ENCODE measurements at regions not wholly inside any gene's neighbourhood (a gene's known extent, or its start where the extent isn't known, plus 50 kb on each side); places are given as distances from the start of the nearest gene placed in this dataset.

- no peak for ATAC-seq
- intact Hi-C loops (cut with micrococcal nuclease), result no loop called here
These were observed 458.1 kb downstream of the BCL11A start for GRCh38 chr2:60095202-60095815.

DNA sequence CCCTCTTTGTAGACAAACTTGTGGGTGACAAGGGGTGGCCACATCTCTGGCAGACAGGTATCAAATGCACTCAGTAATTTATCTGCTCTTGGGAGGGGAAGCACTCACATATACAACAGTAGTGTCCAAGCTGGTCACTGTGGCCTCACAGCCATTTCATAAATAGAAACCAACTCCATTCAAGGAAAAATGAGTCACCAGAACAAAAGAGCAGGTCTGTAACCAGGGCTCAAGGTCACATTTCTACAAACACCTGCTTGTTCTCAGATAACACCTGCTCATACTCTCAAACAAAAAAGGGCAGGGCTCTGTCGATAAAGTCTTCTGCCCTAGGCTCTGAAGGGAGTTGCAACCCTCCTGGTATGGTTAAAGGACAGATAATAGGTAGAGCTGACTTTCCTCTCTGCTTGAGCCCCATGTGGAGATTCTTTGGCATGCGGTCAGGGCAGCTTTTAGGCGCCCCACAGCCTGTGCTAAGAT lies 459.0 kb downstream of the BCL11A start:
- CTCF ChIA-PET, result no interaction called here
- intact Hi-C loops (cut with micrococcal nuclease), result no loop called here

More at GRCh38 chr2:60095202-60095815, 458.1 kb downstream of the BCL11A start:
- Histone ChIP-seq H3K9me3 (ENCODE audit: control insufficient read depth in 2 of 3, low read length in 3 of 3) (no peaks in the 10 kb centered on the region), H3K27ac (ENCODE audit: low read depth, low read length) (no peak overlapping the region), H3K4me3 (ENCODE audit: low read length) (no peak overlapping the region), H3K36me3 (ENCODE audit: control insufficient read depth in 2 of 3, insufficient read depth in 3 of 3, low read length in 3 of 3) (no peaks in the 10 kb centered on the region), H3K27me3 (ENCODE audit: control insufficient read depth in 2 of 2, insufficient read depth in 2 of 2, low read length in 2 of 2) (no peaks in the 10 kb centered on the region), H3K4me1 (ENCODE audit: control insufficient read depth in 2 of 2, insufficient read depth in 2 of 2, low read length in 2 of 2) (no peaks in the 10 kb centered on the region)
- Mint-ChIP-seq H3K9me3 (peaks cover 0 to 2% (median 0%) of the 10 kb centered on the region in 11 donors), H3K27me3 (peaks cover 0 to 30% (median 10%) of the 10 kb centered on the region in 5 donors), H3K27ac (no peak overlapping the region), H3K4me3 (no peak overlapping the region), H3K36me3 (no peaks in the 10 kb centered on the region), H3K4me1 (no peaks in the 10 kb centered on the region)
- DNase-seq, result no peak
- CTCF ChIA-PET, result no interaction called here
- POLR2A ChIA-PET, result no interaction called here

DNA sequence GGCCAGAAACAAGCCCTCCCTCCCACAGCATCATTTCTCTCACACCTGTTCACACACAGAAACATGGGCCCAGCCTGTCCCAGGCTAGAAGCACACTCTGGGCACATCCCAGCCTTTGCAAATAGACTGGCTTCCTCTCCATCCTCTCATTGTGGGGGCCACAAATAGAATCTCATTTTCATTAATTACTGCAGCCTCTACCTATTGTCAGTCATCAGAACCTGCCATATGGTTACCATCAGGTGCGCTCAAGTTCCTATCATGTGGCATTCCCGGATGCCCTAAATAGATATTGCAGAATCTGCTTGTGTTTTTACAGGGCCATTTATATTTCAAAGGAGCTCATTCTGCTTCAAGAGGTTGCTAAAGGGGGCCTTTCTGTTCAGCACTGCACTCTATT lies 460.7 kb downstream of the BCL11A start:
- peaks cover 0 to 2% (median 0%) of the 10 kb centered on the region in 11 donors for H3K9me3 Mint-ChIP-seq
- Histone ChIP-seq H3K4me3 (ENCODE audit: low read length) (no peak overlapping the region), H3K9me3 (ENCODE audit: control insufficient read depth in 2 of 3, low read length in 3 of 3) (no peaks in the 10 kb centered on the region), H3K27ac (ENCODE audit: low read depth, low read length) (no peak overlapping the region), H3K4me1 (ENCODE audit: control insufficient read depth in 2 of 2, insufficient read depth in 2 of 2, low read length in 2 of 2) (no peaks in the 10 kb centered on the region), H3K27me3 (ENCODE audit: control insufficient read depth in 2 of 2, insufficient read depth in 2 of 2, low read length in 2 of 2) (no peaks in the 10 kb centered on the region), H3K36me3 (ENCODE audit: control insufficient read depth in 2 of 3, insufficient read depth in 3 of 3, low read length in 3 of 3) (no peaks in the 10 kb centered on the region)
- peaks cover 0 to 12% (median 5%) of the 10 kb centered on the region in 5 donors for H3K27me3 Mint-ChIP-seq
- POLR2A ChIA-PET, result no interaction called here
- H3K36me3 Mint-ChIP-seq, result no peaks in the 10 kb centered on the region
- no peaks in the 10 kb centered on the region for H3K4me1 Mint-ChIP-seq
- ATAC-seq, result no peak
- intact Hi-C loops (cut with micrococcal nuclease), result no loop called here
- DNase-seq, result no peak
- H3K4me3 Mint-ChIP-seq, result no peak overlapping the region
- H3K27ac Mint-ChIP-seq, result no peak overlapping the region
- CTCF ChIA-PET, result no interaction called here

More for the DNA sequence above, 459.0 kb downstream of the BCL11A start:
- Mint-ChIP-seq H3K4me1 (no peaks in the 10 kb centered on the region), H3K36me3 (no peaks in the 10 kb centered on the region), H3K27me3 (peaks cover 0 to 25% (median 10%) of the 10 kb centered on the region in 5 donors), H3K4me3 (no peak overlapping the region), H3K27ac (no peak overlapping the region), H3K9me3 (peaks cover 0 to 2% (median 0%) of the 10 kb centered on the region in 11 donors)
- no peak for DNase-seq
- no peaks in the 10 kb centered on the region for H3K36me3 ChIP-seq (ENCODE audit: control insufficient read depth in 2 of 3, insufficient read depth in 3 of 3, low read length in 3 of 3)
- no peaks in the 10 kb centered on the region for H3K27me3 ChIP-seq (ENCODE audit: control insufficient read depth in 2 of 2, insufficient read depth in 2 of 2, low read length in 2 of 2)
- POLR2A ChIA-PET, result no interaction called here
- H3K9me3 ChIP-seq (ENCODE audit: control insufficient read depth in 2 of 3, low read length in 3 of 3), result no peaks in the 10 kb centered on the region
- no peak overlapping the region for H3K27ac ChIP-seq (ENCODE audit: low read depth, low read length)
- H3K4me1 ChIP-seq (ENCODE audit: control insufficient read depth in 2 of 2, insufficient read depth in 2 of 2, low read length in 2 of 2), result no peaks in the 10 kb centered on the region
- ATAC-seq, result no peak
- H3K4me3 ChIP-seq (ENCODE audit: low read length), result no peak overlapping the region

DNA sequence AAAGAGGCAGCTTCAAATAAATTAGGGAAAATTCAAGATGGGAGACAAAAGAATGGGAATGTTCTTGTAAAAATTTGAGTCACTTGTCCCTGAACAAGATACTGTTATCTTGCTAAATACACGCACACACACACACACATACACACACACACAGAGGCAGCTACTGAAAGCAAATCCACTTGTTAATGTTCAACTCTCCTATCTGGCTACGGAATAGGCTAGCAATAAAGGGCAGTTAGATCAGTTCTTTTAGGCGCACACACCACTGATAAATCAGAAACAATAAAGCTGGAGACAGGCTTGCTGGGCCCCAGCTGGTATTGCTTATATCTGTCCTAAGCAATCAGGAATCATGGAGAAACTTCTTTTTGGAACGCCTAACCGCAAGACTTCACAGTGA lies 461.6 kb downstream of the BCL11A start:
- Histone ChIP-seq H3K27ac (ENCODE audit: low read depth, low read length) (no peak overlapping the region), H3K9me3 (ENCODE audit: control insufficient read depth in 2 of 3, low read length in 3 of 3) (no peaks in the 10 kb centered on the region), H3K36me3 (ENCODE audit: control insufficient read depth in 2 of 3, insufficient read depth in 3 of 3, low read length in 3 of 3) (no peaks in the 10 kb centered on the region), H3K4me3 (ENCODE audit: low read length) (no peak overlapping the region), H3K27me3 (ENCODE audit: control insufficient read depth in 2 of 2, insufficient read depth in 2 of 2, low read length in 2 of 2) (no peaks in the 10 kb centered on the region), H3K4me1 (ENCODE audit: control insufficient read depth in 2 of 2, insufficient read depth in 2 of 2, low read length in 2 of 2) (no peaks in the 10 kb centered on the region)
- DNase-seq (no peak), ATAC-seq (no peak)
- H3K36me3 Mint-ChIP-seq, result no peaks in the 10 kb centered on the region
- CTCF ChIA-PET, result no interaction called here
- intact Hi-C loops (cut with micrococcal nuclease), result no loop called here
- H3K27me3 Mint-ChIP-seq, result peaks cover 0 to 5% (median 0%) of the 10 kb centered on the region in 5 donors
- no peaks in the 10 kb centered on the region for H3K4me1 Mint-ChIP-seq
- POLR2A ChIA-PET, result interaction anchor here (0.6 kb wide), 1 partner anchor 516 kb away, joined by 3 read pairs; no protein-coding TSS in a partner anchor
- no peaks in the 10 kb centered on the region for H3K9me3 Mint-ChIP-seq
- H3K27ac Mint-ChIP-seq, result no peak overlapping the region
- H3K4me3 Mint-ChIP-seq, result no peak overlapping the region

DNA sequence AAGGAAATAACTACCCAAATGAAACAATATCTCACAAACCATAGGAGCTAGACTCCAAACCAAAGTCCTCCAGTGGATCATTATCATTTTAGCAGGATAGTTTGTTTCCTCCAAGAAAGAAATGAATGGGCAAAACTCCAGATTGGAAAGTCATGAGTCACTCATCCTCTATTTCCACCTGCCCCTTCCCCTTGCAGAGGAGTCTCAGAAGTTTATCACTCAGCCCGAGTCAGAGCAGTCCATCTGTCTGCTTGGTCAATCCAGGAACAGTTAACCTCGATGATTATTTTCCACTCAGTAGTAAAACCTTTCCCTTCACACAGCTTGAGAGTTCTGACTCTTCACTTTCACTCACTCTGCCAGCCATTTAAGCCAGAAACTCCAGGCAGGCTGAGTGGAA lies 462.2 kb downstream of the BCL11A start:
- POLR2A ChIA-PET, result interaction anchor here (0.6 kb wide), 1 partner anchor 516 kb away, joined by 3 read pairs; no protein-coding TSS in a partner anchor
- H3K4me1 Mint-ChIP-seq, result no peaks in the 10 kb centered on the region

DNA sequence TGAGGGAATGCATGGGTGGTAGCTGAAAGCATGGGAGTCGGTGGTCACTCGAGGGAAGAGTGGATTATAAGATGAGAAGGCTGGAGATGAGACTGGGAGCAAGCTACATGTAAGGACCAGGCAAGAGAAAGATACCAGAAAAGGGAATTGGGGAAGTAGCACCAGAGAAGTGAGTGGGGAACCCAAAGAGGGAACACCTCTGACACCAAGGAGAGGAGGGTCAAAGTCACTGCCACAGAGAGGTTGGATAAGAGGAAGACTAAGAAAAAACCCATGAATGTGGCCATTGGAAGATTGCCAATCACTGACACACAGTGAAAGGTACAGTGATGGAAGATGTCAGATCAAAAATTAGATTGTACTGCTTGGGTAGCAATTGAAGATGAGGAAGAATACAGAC lies 473.9 kb downstream of the BCL11A start:
- Mint-ChIP-seq H3K27ac (no peak overlapping the region), H3K27me3 (no peaks in the 10 kb centered on the region), H3K4me3 (no peak overlapping the region), H3K36me3 (peaks cover 0 to 3% (median 0%) of the 10 kb centered on the region in 5 donors), H3K4me1 (no peaks in the 10 kb centered on the region), H3K9me3 (peaks cover 0 to 10% (median 3%) of the 10 kb centered on the region in 11 donors)
- ChIA-PET CTCF (no interaction called here), POLR2A (interaction anchor here (0.6 kb wide), 1 partner anchor 372 kb away, joined by 3 read pairs; no protein-coding TSS in a partner anchor)
- ATAC-seq (no peak), DNase-seq (no peak)
- Histone ChIP-seq H3K36me3 (ENCODE audit: control insufficient read depth in 2 of 3, insufficient read depth in 3 of 3, low read length in 3 of 3) (no peaks in the 10 kb centered on the region), H3K27ac (ENCODE audit: low read depth, low read length) (no peak overlapping the region), H3K27me3 (ENCODE audit: control insufficient read depth in 2 of 2, insufficient read depth in 2 of 2, low read length in 2 of 2) (no peaks in the 10 kb centered on the region), H3K4me1 (ENCODE audit: control insufficient read depth in 2 of 2, insufficient read depth in 2 of 2, low read length in 2 of 2) (no peaks in the 10 kb centered on the region), H3K9me3 (ENCODE audit: control insufficient read depth in 2 of 3, low read length in 3 of 3) (no peaks in the 10 kb centered on the region), H3K4me3 (ENCODE audit: low read length) (no peak overlapping the region)
- intact Hi-C loops (cut with micrococcal nuclease), result no loop called here

More for the DNA sequence above, 462.2 kb downstream of the BCL11A start:
- Mint-ChIP-seq H3K27ac (no peak overlapping the region), H3K36me3 (no peaks in the 10 kb centered on the region), H3K4me3 (no peak overlapping the region), H3K27me3 (peaks cover 0 to 2% (median 0%) of the 10 kb centered on the region in 5 donors), H3K9me3 (no peaks in the 10 kb centered on the region)
- ATAC-seq, result no peak
- CTCF ChIA-PET, result no interaction called here
- Histone ChIP-seq H3K4me1 (ENCODE audit: control insufficient read depth in 2 of 2, insufficient read depth in 2 of 2, low read length in 2 of 2) (no peaks in the 10 kb centered on the region), H3K4me3 (ENCODE audit: low read length) (no peak overlapping the region), H3K27me3 (ENCODE audit: control insufficient read depth in 2 of 2, insufficient read depth in 2 of 2, low read length in 2 of 2) (no peaks in the 10 kb centered on the region), H3K9me3 (ENCODE audit: control insufficient read depth in 2 of 3, low read length in 3 of 3) (no peaks in the 10 kb centered on the region), H3K27ac (ENCODE audit: low read depth, low read length) (no peak overlapping the region), H3K36me3 (ENCODE audit: control insufficient read depth in 2 of 3, insufficient read depth in 3 of 3, low read length in 3 of 3) (no peaks in the 10 kb centered on the region)
- intact Hi-C loops (cut with micrococcal nuclease), result no loop called here
- no peak for DNase-seq

GRCh38 chr2:60075048-60075447 lies 478.4 kb downstream of the BCL11A start:
- POLR2A ChIA-PET, result no interaction called here
- intact Hi-C loops (cut with micrococcal nuclease), result no loop called here
- H3K27me3 Mint-ChIP-seq, result peaks cover 0 to 5% (median 0%) of the 10 kb centered on the region in 5 donors
- CTCF ChIA-PET, result no interaction called here
- no peaks in the 10 kb centered on the region for H3K36me3 Mint-ChIP-seq
- no peaks in the 10 kb centered on the region for H3K4me1 Mint-ChIP-seq
- Histone ChIP-seq H3K36me3 (ENCODE audit: control insufficient read depth in 2 of 3, insufficient read depth in 3 of 3, low read length in 3 of 3) (no peaks in the 10 kb centered on the region), H3K4me3 (ENCODE audit: low read length) (no peak overlapping the region), H3K4me1 (ENCODE audit: control insufficient read depth in 2 of 2, insufficient read depth in 2 of 2, low read length in 2 of 2) (no peaks in the 10 kb centered on the region), H3K27ac (ENCODE audit: low read depth, low read length) (no peak overlapping the region), H3K9me3 (ENCODE audit: control insufficient read depth in 2 of 3, low read length in 3 of 3) (no peaks in the 10 kb centered on the region), H3K27me3 (ENCODE audit: control insufficient read depth in 2 of 2, insufficient read depth in 2 of 2, low read length in 2 of 2) (no peaks in the 10 kb centered on the region)
- no peaks in the 10 kb centered on the region for H3K9me3 Mint-ChIP-seq
- no peak overlapping the region for H3K27ac Mint-ChIP-seq
- no peak overlapping the region for H3K4me3 Mint-ChIP-seq
- no peak for ATAC-seq
- no peak for DNase-seq

All from naive thymus-derived CD4-positive, alpha-beta T cell (primary cell).